Subcutaneous abdominal adipose tissue (tissue), 5 donors: ENCODE measurements at regions not wholly inside any gene's neighbourhood (a gene's known extent, or its start where the extent isn't known, plus 50 kb on each side); places are given as distances from the start of the nearest gene placed in this dataset.

Experiments used
- H3K27ac ChIP-seq: one replicate; pipeline ENCODE4 v1.7.0; 2013; ENCODE audit warnings: low read depth, mild to moderate bottlenecking, inconsistent platforms, low read length, moderate library complexity
- H3K27me3 ChIP-seq, 5 donors: one replicate each; pipeline ENCODE4 v1.7.0; 2013; ENCODE audit warnings: low read length in 5 of 5, inconsistent platforms in 1 of 5; ENCODE audit not compliant: control insufficient read depth in 5 of 5, insufficient read depth in 4 of 5
- H3K36me3 ChIP-seq, 5 donors: one replicate each; pipeline ENCODE4 v1.7.0; 2013; ENCODE audit warnings: low read length in 5 of 5; ENCODE audit not compliant: control insufficient read depth in 5 of 5, insufficient read depth in 5 of 5
- H3K4me1 ChIP-seq, 5 donors: one replicate each; pipeline ENCODE4 v1.7.0; 2013; ENCODE audit warnings: low read length in 5 of 5, mild to moderate bottlenecking in 3 of 5, moderate library complexity in 1 of 5; ENCODE audit not compliant: control insufficient read depth in 5 of 5, insufficient read depth in 5 of 5
- H3K4me3 ChIP-seq, 5 donors: one replicate each; pipeline ENCODE4 v1.7.0; 2013; ENCODE audit warnings: low read length in 5 of 5, low read depth in 1 of 5
- H3K9ac ChIP-seq, 5 donors: one replicate each; pipeline ENCODE4 v1.7.0; 2013; ENCODE audit warnings: low read length in 5 of 5, mild to moderate bottlenecking in 4 of 5, moderate library complexity in 3 of 5
- H3K9me3 ChIP-seq, 5 donors: one replicate each; pipeline ENCODE4 v1.7.0; 2013; ENCODE audit warnings: low read length in 5 of 5; ENCODE audit not compliant: control insufficient read depth in 5 of 5
- donor health status: healthy.
- donor health status: healthy.
- donor health status: healthy.
- donor health status: healthy.
- donor health status: healthy.

DNA sequence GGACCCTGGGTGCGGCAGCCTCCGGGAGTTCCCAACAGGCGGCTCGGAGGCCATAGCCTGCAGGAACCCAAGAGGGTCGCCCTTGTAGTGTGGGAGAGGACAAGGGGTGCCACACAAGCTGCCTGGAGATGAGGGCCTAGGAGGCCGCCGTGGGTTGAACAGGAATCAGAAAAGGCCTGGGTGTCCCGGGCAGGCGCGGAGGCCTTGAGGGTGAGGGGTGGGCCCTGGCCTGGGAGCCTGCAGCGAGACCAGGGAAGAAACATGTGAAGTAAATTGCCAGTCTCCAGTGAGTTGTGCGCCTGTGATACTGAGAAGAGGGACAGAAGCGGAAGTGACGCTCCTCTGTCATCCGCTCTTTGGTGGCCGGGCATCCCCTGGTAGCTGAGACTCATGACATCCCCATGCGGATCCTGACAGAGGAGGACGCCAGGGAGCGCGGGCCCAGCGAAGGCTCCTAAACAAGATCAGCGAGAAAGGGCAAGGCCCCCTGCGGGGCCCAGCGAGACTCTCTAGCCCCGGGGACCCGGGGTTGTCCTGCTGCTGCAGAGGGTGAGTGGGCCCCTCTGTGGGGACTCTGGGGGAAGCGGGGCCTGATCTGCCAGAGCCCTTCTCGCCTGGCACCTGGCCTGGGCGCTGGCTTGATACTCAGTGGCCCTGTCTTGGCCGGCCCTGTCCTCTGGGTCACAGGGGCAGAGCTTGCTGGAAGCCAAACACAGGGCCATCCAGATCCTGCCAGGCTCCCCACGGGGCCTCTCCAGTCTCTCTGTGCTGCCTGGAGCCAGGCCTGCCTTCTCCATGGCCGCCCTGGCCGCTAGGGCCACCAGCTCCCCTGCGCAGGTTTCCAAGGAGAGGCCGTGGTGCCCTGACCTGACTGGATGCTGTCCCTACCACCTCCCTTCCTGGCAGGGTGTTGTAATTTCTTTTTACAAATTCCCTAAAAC, 788.4 kb downstream of the TLE4 start:
- H3K4me3 ChIP-seq = no peak overlapping the region
- H3K27ac ChIP-seq = no peak overlapping the region
- H3K36me3 ChIP-seq = no peaks in the 10 kb centered on the region
- no peaks in the 10 kb centered on the region for H3K27me3 ChIP-seq
- no peak overlapping the region for H3K9ac ChIP-seq
- H3K4me1 ChIP-seq = no peaks in the 10 kb centered on the region
- H3K9me3 ChIP-seq = peaks cover 0 to 6% (median 0%) of the 10 kb centered on the region in 5 donors

DNA sequence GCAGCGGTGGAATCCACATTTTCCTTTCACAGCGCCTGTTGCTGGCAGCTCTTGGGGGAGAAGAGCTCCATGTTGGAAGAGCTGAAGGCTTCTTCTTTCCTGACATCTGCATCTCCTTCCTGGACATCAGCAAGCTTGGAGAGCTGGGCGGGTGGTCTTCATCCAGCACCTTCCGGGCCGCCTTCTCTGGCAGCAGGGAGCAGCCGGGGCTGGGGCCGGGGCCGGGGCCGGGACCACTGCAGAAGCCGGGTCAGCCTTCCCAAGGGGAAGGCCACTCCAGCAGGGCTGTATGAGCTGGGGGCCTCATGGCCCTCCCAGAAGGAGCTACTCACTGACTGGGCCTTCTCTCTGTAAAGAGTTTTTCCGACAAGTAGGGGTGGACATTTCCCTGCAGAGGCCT, 787.5 kb downstream of the TLE4 start:
- no peak overlapping the region for H3K4me3 ChIP-seq
- H3K36me3 ChIP-seq = no peaks in the 10 kb centered on the region
- H3K9me3 ChIP-seq = peaks cover 0 to 6% (median 0%) of the 10 kb centered on the region in 5 donors
- no peak overlapping the region for H3K27ac ChIP-seq
- no peaks in the 10 kb centered on the region for H3K27me3 ChIP-seq
- H3K4me1 ChIP-seq = no peaks in the 10 kb centered on the region
- no peak overlapping the region for H3K9ac ChIP-seq

DNA sequence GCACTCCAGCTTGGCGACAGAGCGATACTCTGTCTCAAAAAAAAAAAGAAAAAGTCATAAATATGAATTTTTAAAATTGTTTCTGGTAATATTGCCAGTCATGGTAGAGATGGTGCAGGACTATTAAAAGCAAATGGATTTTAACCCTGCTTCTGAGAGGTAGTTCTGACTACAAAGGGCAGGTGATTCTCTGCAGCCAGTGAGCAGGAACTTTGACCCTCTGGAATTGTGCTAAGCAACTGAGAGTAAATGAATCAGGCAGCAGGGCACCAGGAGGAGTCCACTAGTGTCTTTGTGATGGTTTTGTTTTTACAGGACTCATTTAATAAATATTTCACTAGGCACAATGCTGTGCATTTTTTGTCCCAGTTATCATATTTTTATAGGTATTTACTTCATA, 781.2 kb downstream of the TLE4 start:
- Histone ChIP-seq H3K27ac (no peak overlapping the region), H3K4me3 (no peak overlapping the region), H3K4me1 (peaks cover 0 to 2% (median 0%) of the 10 kb centered on the region in 5 donors), H3K9ac (no peak overlapping the region), H3K27me3 (no peaks in the 10 kb centered on the region), H3K36me3 (no peaks in the 10 kb centered on the region), H3K9me3 (no peaks in the 10 kb centered on the region)

DNA sequence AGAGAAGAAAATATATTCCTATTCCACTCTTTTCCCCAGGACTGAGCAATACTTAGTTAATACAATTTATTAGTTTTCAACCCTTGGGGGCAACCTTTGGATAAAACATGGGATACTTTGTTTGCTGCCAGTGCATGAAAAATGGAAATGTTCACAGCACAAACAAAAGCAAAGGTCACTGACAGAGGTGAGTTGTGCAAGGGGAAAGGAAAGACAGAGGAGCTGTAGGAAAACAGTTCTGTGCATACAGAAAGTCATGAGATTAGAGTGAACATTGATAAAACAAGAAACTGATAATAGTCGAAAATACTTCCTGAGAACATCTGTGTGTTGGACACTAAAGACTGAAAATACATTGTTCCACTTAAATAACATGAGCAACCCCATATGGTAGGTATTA, 779.8 kb downstream of the TLE4 start:
- peaks cover 0 to 2% (median 0%) of the 10 kb centered on the region in 5 donors for H3K4me1 ChIP-seq
- no peak overlapping the region for H3K27ac ChIP-seq
- no peak overlapping the region for H3K9ac ChIP-seq
- no peaks in the 10 kb centered on the region for H3K9me3 ChIP-seq
- no peaks in the 10 kb centered on the region for H3K36me3 ChIP-seq
- no peaks in the 10 kb centered on the region for H3K27me3 ChIP-seq
- no peak overlapping the region for H3K4me3 ChIP-seq

DNA sequence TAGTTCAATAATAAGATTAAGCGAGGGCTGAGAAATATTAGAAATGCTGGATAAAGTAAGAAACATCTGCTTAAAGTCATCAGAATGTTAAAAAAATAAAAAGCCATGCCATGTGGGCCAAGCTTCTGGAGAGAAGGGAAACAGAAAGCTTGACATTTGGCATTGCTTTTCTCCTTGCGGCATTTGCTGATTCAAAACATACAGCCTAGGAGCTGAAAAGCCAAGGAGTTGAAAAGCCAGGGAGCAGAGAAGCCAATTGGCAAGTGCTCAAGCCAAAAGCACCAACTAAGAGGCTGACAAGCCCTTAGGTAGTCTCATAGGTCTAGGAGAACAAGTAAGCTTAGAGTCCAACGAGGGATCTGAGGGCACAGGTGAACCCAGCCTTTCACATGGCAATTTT, 754.3 kb downstream of the TLE4 start:
- H3K9ac ChIP-seq = no peak overlapping the region

DNA sequence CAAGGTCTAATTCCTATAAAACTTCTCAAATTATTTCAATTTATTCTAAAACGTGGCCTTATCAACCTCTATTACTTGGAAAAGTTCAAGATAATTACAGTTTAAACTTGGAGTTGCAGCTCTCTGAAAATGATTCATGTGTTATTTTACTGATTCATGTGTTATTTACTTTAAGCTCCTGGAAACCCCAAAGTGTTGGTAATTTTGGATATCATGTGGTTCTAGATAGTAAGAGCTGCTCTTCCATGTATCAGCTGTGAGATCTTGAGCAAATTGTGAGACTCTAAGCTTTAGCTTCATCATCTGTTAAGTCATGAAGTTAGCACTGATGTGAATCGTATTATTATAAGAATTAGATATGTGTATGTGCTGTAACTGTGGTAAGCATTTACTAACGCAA, 749.2 kb downstream of the TLE4 start:
- Histone ChIP-seq H3K27me3 (no peaks in the 10 kb centered on the region), H3K4me1 (peaks cover 0 to 8% (median 0%) of the 10 kb centered on the region in 5 donors), H3K9me3 (no peaks in the 10 kb centered on the region), H3K27ac (no peak overlapping the region), H3K4me3 (no peak overlapping the region), H3K36me3 (no peaks in the 10 kb centered on the region), H3K9ac (no peak overlapping the region)

More for the DNA sequence above, 754.3 kb downstream of the TLE4 start:
- no peaks in the 10 kb centered on the region for H3K27me3 ChIP-seq
- no peaks in the 10 kb centered on the region for H3K36me3 ChIP-seq
- H3K4me1 ChIP-seq = peaks cover 0 to 12% (median 0%) of the 10 kb centered on the region in 5 donors
- H3K4me3 ChIP-seq = no peak overlapping the region
- no peak overlapping the region for H3K27ac ChIP-seq
- H3K9me3 ChIP-seq = peaks cover 0 to 6% (median 0%) of the 10 kb centered on the region in 5 donors

DNA sequence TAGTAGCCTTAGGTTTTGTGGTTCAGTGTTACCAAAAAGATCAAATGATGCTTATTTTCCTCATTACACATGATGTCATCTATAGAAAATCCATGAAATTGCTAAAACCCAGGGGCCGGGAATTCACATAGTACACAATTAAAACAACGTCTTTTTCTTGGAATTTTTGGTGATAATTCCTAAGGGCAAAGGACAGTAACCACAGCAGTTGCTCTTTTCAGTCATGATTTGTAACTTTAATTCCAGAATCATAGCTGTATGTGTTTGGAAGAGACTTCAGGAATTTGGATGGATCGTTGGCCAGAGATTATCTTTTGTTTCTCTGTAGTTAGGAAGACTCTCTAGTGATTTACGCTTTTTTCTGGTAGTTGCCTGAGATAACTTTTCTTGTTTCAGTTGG, 748.7 kb downstream of the TLE4 start:
- Histone ChIP-seq H3K9me3 (no peaks in the 10 kb centered on the region), H3K9ac (no peak overlapping the region), H3K27ac (no peak overlapping the region), H3K4me1 (peaks cover 0 to 4% (median 0%) of the 10 kb centered on the region in 5 donors), H3K36me3 (no peaks in the 10 kb centered on the region), H3K4me3 (no peak overlapping the region), H3K27me3 (no peaks in the 10 kb centered on the region)

DNA sequence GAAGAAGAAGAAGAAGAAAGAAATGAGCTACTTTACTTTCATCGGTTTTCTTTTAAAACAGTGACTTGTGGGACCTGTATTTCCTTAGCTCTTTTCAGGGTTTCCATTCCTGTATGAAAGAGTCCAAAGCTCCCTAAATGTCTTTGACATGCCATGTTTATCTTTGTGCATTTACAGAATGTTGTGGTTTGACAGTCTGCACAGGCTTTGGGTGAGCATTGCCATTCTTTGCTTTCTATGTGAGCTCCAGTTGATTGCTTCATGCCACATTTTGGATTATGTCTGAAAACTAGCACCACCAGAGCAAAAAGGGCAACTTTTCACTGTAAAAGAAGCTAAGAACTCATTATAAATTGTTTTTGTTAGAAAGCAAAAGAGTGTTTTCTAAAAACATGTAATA, 733.4 kb downstream of the TLE4 start:
- Histone ChIP-seq H3K4me3 (no peak overlapping the region), H3K9me3 (no peaks in the 10 kb centered on the region), H3K27me3 (no peaks in the 10 kb centered on the region), H3K9ac (no peak overlapping the region), H3K36me3 (no peaks in the 10 kb centered on the region), H3K27ac (no peak overlapping the region), H3K4me1 (no peaks in the 10 kb centered on the region)

DNA sequence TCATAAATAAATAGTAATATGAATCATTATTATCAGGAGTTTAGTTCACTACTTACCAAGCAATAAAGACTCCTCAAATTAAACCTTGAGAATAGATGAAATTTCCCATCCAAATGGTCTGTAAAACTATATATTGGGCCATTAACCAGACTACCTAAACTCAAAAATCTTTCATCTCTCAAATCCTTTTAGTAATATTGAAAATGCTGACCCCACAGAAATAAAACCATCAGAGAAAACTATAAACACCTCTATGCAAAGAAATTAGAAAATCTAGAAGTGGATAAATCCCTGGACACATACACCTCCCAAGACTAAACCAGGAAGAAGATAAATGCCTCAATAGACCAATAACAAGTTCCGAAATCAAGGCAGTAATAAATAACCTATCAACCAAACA, 723.2 kb downstream of the TLE4 start:
- H3K9ac ChIP-seq = no peak overlapping the region
- no peaks in the 10 kb centered on the region for H3K9me3 ChIP-seq
- H3K27me3 ChIP-seq = no peaks in the 10 kb centered on the region
- no peaks in the 10 kb centered on the region for H3K36me3 ChIP-seq
- no peaks in the 10 kb centered on the region for H3K4me1 ChIP-seq
- H3K27ac ChIP-seq = no peak overlapping the region
- no peak overlapping the region for H3K4me3 ChIP-seq

DNA sequence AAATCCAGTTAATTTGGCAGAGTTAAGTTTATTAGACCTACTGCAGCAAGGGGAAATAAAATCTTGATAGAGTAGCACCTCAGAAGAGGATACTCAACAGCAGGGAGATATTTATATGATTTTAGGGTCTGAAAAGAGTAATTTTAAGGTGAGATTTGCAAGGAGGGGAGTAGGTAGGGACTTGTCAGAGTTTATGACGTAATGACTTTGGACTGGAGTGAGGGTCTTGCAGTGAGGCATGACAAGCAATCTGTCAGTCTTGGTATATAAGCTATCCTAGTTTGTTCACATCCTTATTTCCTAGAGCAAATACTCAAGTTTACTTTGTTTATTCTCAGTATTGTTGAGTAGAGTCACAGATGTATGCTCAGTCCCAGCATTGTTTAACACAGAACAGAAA, 722.6 kb downstream of the TLE4 start:
- H3K27me3 ChIP-seq = no peaks in the 10 kb centered on the region
- no peaks in the 10 kb centered on the region for H3K4me1 ChIP-seq
- H3K9ac ChIP-seq = no peak overlapping the region
- H3K9me3 ChIP-seq = no peaks in the 10 kb centered on the region
- no peaks in the 10 kb centered on the region for H3K36me3 ChIP-seq
- no peak overlapping the region for H3K4me3 ChIP-seq
- no peak overlapping the region for H3K27ac ChIP-seq
